Spleen (tissue), 11 donors: ENCODE measurements at regions not wholly inside any gene's neighbourhood (a gene's known extent, or its start where the extent isn't known, plus 50 kb on each side); places are given as distances from the start of the nearest gene placed in this dataset.

Experiments used
- DNase-seq: peaks from one replicate; pipeline ENCODE4 v3.0.0-alpha.2; 2020
- H3K27ac ChIP-seq, 8 donors: fragments of 200-600 bp; sonication (generic) in 7 of 8; 1 replicate in 4 of 8; 2 replicates in 4 of 8; pipeline versions ENCODE4 v1.5.0 to v1.8.0; 2016 to 2021; ENCODE audit warnings: inconsistent platforms in 4 of 8, mild to moderate bottlenecking in 4 of 8, moderate library complexity in 1 of 8
- H3K27me3 ChIP-seq, 7 donors: fragments of 200-600 bp; sonication (generic) in 6 of 7; replicated peaks in 1 of 7; 1 replicate in 4 of 7; 2 replicates in 3 of 7; pipeline versions ENCODE4 v1.5.0 to v1.8.0; 2016 to 2021; ENCODE audit warnings: inconsistent platforms in 3 of 7, mild to moderate bottlenecking in 1 of 7
- H3K36me3 ChIP-seq, 6 donors: fragments of 200-600 bp; sonication (generic) in 5 of 6; 1 replicate in 4 of 6; 2 replicates in 2 of 6; pipeline versions ENCODE4 v1.5.0 to v1.8.0; 2016 to 2021; ENCODE audit warnings: inconsistent platforms in 2 of 6
- H3K4me1 ChIP-seq, 6 donors: fragments of 200-600 bp; sonication (generic) in 5 of 6; 1 replicate in 3 of 6; 2 replicates in 3 of 6; pipeline versions ENCODE4 v1.5.0 to v1.8.0; 2016 to 2021; ENCODE audit warnings: inconsistent platforms in 3 of 6
- H3K4me3 ChIP-seq, 8 donors: fragments of 200-600 bp; sonication (generic) in 7 of 8; 1 replicate in 4 of 8; 2 replicates in 4 of 8; pipeline versions ENCODE4 v1.5.0 to v1.8.0; 2016 to 2021; ENCODE audit warnings: inconsistent platforms in 4 of 8, mild to moderate bottlenecking in 4 of 8, moderate library complexity in 2 of 8
- H3K9me3 ChIP-seq, 8 donors: fragments of 200-600 bp; sonication (generic) in 7 of 8; 1 replicate in 4 of 8; 2 replicates in 4 of 8; pipeline versions ENCODE4 v1.5.0 to v1.8.0; 2016 to 2021; ENCODE audit warnings: inconsistent platforms in 4 of 8
- POLR2A ChIP-seq, 3 donors: fragments of 450-650 bp; IDR thresholded peaks; one replicate each; pipeline ENCODE4 v1.5.1; 2017; ENCODE audit warnings: antibody characterized with exemption in 3 of 3, mild to moderate bottlenecking in 1 of 3
- POLR2AphosphoS5 ChIP-seq, 3 donors: sonication (generic); formaldehyde crosslinking; IDR thresholded peaks; one replicate each; pipeline ENCODE4 v1.5.1; 2017; ENCODE audit warnings: antibody characterized with exemption in 3 of 3
- WGBS, 5 donors: extraction: QIAGEN DNeasy Blood & Tissue Kit in 3 of 5; methylation state at CpG; one replicate each; pipeline versions ENCODE4 v1.1.5 to v1.1.7; 2013 to 2018; 5-methylcytosine and 5-hydroxymethylcytosine counted together
- intact Hi-C: fragments of 100-400 bp; cut with DNase I; formaldehyde crosslinking; loops from one replicate; pipeline ENCODE4 v1.15.0; 2023; ENCODE audit warnings: low total_unique reads
- TF ChIP-seq, protein P1 (sequence below), 11 experiments: fragments of 200-600 bp in 7 of 11; fragments of 450-650 bp in 4 of 11; sonication (generic) in 4 of 11; IDR thresholded peaks in 8 of 11; conservative IDR thresholded peaks in 3 of 11; 1 replicate in 7 of 11; 2 replicates in 4 of 11; pipeline versions ENCODE4 v1.4.0 to v1.8.0; 2016 to 2021; ENCODE audit warnings: antibody characterized with exemption in 11 of 11, inconsistent platforms in 4 of 11, mild to moderate bottlenecking in 1 of 11
- donor health status: healthy with polysubstance abuse.
- donor health status: DM: no; HTN: no; CAD: no; lungs with moderate emphysema.
- donor health status: DM: no; HTN: no; CAD: no.
- donor health status: Bipolar disorder and iron deficiency.
- donor health status: healthy.
- donor health status: DM: no; HTN: no; CAD: no.
- donor health status: DM: yes; HTN: yes; CAD: no.

DNA sequence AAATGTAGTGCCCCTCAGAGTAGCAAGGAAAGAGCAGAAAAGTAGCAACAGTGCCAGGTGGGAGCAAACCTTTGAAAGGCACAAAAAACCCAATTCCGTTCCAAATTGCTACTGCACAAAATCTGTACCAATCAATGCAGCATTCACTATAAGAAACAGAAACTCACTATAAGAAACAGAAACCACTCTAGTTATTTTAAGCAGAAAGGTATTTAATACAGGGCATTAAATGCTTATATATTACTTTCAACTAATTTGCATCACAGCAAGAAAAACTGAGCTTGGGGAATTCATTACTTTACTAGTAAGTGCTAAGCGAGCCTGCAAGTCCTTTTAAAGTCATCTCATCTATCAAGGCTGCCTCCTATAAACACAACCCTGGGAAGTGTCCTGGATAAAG lies 116.5 kb upstream of the OLIG3 start:
- 65 to 85% (median 80%) methylated on average over 2 of the region's 2 CpGs for WGBS, 5 donors
- H3K27me3 ChIP-seq, result peaks cover 0 to 26% (median 0%) of the 10 kb centered on the region in 7 donors
- H3K9me3 ChIP-seq, result peaks cover 0 to 13% (median 2%) of the 10 kb centered on the region in 8 donors
- H3K36me3 ChIP-seq, result no peaks in the 10 kb centered on the region
- H3K27ac ChIP-seq, result no peak overlapping the region
- H3K4me1 ChIP-seq, result no peaks in the 10 kb centered on the region
- no peak for TF ChIP-seq POLR2AphosphoS5 (IDR thresholded peaks at IDR 0.05)
- TF ChIP-seq, protein P1, sequence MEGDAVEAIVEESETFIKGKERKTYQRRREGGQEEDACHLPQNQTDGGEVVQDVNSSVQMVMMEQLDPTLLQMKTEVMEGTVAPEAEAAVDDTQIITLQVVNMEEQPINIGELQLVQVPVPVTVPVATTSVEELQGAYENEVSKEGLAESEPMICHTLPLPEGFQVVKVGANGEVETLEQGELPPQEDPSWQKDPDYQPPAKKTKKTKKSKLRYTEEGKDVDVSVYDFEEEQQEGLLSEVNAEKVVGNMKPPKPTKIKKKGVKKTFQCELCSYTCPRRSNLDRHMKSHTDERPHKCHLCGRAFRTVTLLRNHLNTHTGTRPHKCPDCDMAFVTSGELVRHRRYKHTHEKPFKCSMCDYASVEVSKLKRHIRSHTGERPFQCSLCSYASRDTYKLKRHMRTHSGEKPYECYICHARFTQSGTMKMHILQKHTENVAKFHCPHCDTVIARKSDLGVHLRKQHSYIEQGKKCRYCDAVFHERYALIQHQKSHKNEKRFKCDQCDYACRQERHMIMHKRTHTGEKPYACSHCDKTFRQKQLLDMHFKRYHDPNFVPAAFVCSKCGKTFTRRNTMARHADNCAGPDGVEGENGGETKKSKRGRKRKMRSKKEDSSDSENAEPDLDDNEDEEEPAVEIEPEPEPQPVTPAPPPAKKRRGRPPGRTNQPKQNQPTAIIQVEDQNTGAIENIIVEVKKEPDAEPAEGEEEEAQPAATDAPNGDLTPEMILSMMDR (IDR thresholded peaks at IDR 0.05 in 8 of 11, conservative IDR thresholded peaks at IDR 0.05 in 3 of 11), result no peak
- no peak for TF ChIP-seq POLR2A (IDR thresholded peaks at IDR 0.05)
- no peak for DNase-seq
- no peak overlapping the region for H3K4me3 ChIP-seq
- intact Hi-C loops, result no loop called here

DNA sequence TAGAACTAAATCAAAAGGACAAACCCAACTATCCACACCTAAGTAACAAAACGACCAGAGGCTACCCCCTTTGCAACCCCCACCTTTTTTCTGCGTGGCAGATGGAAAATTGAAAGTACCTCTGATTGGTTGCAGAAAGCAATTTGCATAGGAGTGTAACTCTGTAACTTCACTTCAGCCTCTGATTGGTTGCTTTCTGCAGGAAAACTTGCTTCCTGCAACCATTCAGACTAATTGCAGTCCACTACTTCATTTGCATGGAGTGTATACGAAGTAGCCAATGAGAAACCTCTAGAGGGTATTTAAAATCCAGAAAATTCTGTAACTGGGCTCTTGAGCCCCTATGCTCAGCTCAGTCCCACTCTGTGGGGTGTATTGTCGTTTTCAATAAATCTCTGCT lies 129.1 kb upstream of the OLIG3 start:
- Histone ChIP-seq H3K27me3 (peaks cover 0 to 12% (median 0%) of the 10 kb centered on the region in 7 donors), H3K9me3 (no peaks in the 10 kb centered on the region), H3K27ac (no peak overlapping the region), H3K36me3 (no peaks in the 10 kb centered on the region), H3K4me1 (no peaks in the 10 kb centered on the region), H3K4me3 (no peak overlapping the region)
- 63 to 75% (median 65%) methylated on average over 4 of the region's 4 CpGs for WGBS, 5 donors
- intact Hi-C loops, result no loop called here
- TF ChIP-seq POLR2A (IDR thresholded peaks at IDR 0.05) (no peak), POLR2AphosphoS5 (IDR thresholded peaks at IDR 0.05) (no peak)
- TF ChIP-seq, protein P1 (IDR thresholded peaks at IDR 0.05 in 8 of 11, conservative IDR thresholded peaks at IDR 0.05 in 3 of 11), result no peak
- DNase-seq, result no peak

DNA sequence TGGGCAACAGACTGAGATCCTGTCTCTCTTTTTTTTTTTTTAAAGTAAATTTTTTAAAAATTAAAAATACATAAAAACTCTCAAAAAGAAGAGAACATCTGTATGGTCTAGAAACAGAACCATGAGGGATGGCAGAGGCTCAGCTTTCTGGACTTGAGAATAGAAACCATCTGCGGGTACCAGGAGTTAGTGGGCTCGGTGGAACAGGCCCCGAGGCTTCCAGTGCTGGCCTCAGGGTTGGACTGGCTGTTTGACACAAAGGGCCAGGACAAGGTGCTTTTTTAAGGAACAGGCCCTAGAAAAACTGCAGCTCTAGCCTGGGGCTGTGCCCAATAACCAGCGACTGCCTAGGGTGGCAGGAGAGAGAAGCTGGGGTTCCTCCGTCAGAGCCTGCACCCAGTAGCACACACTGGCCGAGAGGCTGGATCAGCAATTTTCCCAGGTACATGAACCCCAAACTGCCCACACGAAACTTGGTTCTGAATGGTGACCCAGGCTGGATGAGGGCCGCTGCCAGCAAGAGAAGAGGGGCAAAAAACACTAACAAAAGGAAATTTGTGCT lies 131.0 kb upstream of the OLIG3 start:
- intact Hi-C loops, result no loop called here
- no peaks in the 10 kb centered on the region for H3K36me3 ChIP-seq
- H3K9me3 ChIP-seq, result no peaks in the 10 kb centered on the region
- no peaks in the 10 kb centered on the region for H3K4me1 ChIP-seq
- no peak overlapping the region for H3K27ac ChIP-seq
- TF ChIP-seq, protein P1 (IDR thresholded peaks at IDR 0.05 in 8 of 11, conservative IDR thresholded peaks at IDR 0.05 in 3 of 11), result no peak
- TF ChIP-seq POLR2A (IDR thresholded peaks at IDR 0.05), result no peak
- no peak for TF ChIP-seq POLR2AphosphoS5 (IDR thresholded peaks at IDR 0.05)
- no peak overlapping the region for H3K4me3 ChIP-seq
- no peak for DNase-seq
- WGBS, 5 donors, result 91 to 94% (median 92%) methylated on average over 8 of the region's 8 CpGs
- peaks cover 0 to 12% (median 0%) of the 10 kb centered on the region in 7 donors for H3K27me3 ChIP-seq

DNA sequence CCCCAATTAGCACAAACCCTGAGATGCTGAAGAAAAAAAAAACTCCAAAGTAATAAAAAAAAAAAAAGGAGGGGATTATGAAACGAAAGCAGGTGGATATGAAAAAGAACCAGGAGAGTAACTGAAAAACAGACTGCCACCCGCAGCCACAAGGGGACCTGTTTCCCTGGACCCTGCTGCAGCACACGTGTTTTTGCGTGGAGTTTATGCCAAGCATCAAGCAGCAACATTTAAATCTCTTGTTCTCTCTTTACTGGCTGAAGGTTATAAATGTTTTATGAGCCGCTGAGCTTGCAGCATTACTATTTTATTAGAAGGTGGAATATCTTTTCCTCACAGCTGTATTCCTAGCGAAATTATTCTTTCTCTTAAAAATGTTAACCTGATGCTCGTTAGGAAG lies 131.6 kb upstream of the OLIG3 start:
- H3K36me3 ChIP-seq, result no peaks in the 10 kb centered on the region
- intact Hi-C loops, result no loop called here
- DNase-seq, result no peak
- no peaks in the 10 kb centered on the region for H3K4me1 ChIP-seq
- H3K27me3 ChIP-seq, result peaks cover 0 to 12% (median 0%) of the 10 kb centered on the region in 7 donors
- WGBS, 5 donors, result 75 to 83% (median 79%) methylated on average over 7 of the region's 7 CpGs
- no peak overlapping the region for H3K4me3 ChIP-seq
- H3K9me3 ChIP-seq, result no peaks in the 10 kb centered on the region
- TF ChIP-seq POLR2AphosphoS5 (IDR thresholded peaks at IDR 0.05) (no peak), POLR2A (IDR thresholded peaks at IDR 0.05) (no peak)
- TF ChIP-seq, protein P1 (IDR thresholded peaks at IDR 0.05 in 8 of 11, conservative IDR thresholded peaks at IDR 0.05 in 3 of 11), result no peak
- no peak overlapping the region for H3K27ac ChIP-seq
